ENCODE measurements at regions not wholly inside any gene's neighbourhood (a gene's known extent, or its start where the extent isn't known, plus 50 kb on each side); places are given as distances from the start of the nearest gene placed in this dataset.

DNA sequence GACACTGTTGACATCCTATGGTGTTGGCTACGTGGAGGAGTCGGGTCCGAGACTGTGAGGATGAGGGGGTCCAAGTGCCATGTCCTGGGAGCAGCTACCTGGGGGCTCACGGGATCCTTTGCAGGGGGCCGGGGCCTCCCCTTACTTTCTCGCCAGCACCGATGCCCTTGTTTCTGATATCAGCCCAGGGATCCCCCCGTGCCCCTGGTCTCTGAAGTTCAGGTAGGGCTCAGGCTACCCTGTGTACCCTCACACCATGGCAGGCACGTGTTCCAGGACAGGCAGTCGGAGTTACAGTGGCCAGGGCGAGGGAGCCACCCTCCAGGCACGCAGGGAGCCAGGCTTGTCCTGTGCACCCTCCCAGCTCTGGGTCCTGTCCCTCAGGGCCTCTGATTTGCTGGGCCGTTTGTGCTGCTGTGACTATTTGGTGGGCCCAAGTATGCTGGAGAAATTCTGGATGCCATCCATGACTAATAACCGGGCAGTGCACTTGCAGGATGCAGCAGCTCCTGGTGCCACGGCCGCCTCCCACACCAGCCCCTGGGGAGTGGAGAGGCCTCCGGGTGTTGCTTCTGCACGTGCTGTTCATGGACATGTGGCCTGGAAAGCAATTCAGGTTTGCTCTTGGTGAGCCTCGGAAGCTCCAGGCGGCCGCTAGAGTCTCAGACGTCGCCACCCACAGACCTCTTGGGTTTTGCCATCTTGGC lies 93.1 kb upstream of the SFSWAP start:
- no peak for TF ChIP-seq NFRKB (IDR thresholded peaks at IDR 0.05)
- no peak for TF ChIP-seq FOXK2 (IDR thresholded peaks at IDR 0.05)
- no peak for TF ChIP-seq TARDBP (IDR thresholded peaks at IDR 0.05)
- DNase-seq (ENCODE audit: extremely low spot score) = no peak
- POLR2A ChIA-PET = no interaction called here
- CTCF ChIA-PET = no interaction called here

DNA sequence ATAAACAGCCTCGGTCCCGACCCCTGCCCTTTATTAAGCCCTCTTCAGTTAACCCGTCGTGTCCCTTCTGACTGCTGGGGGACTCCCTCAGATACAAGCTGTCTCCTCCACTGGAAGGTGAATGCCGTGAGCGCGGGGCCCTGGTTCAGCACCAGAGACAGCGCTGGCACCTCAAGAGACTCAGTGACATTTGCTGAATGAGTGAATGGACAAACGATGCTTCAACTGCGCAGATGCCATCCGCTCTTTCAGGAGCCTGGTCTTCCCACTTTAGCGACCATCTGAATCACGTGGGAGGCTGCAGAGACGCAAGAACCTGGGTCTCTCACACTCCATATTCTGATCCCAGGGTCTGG lies 92.6 kb upstream of the SFSWAP start:
- POLR2A ChIA-PET = no interaction called here
- CTCF ChIA-PET = no interaction called here
- DNase-seq (ENCODE audit: extremely low spot score) = no peak
- TF ChIP-seq BHLHE40 (IDR thresholded peaks at IDR 0.05; ENCODE audit: borderline replicate concordance) = no peak

DNA sequence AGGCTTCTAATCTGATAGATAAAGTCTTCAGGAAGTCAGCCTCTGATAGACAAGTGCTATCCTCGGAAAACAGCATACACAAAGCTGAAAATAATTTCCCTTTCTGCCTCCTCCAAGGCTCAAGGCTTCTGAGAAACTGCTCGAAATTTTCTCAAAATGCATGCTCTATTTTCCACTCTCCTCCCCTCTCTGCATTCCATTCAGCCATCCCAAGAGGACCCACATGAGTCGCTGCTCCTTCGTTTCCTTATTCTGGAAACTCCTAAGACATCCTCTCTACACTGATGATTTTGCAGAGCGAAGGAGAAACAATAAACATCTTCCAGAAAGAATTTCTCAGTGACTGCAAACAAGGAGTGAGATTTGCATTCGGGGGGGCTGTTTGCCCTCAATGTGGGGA lies 92.2 kb upstream of the SFSWAP start:
- ChIA-PET CTCF (no interaction called here), POLR2A (no interaction called here)
- TF ChIP-seq TARDBP (IDR thresholded peaks at IDR 0.05) (no peak), SP1 (IDR thresholded peaks at IDR 0.05) (no peak), ZNF384 (IDR thresholded peaks at IDR 0.05) (no peak), PKNOX1 (IDR thresholded peaks at IDR 0.05) (no peak), NFRKB (IDR thresholded peaks at IDR 0.05) (no peak), HDGF (IDR thresholded peaks at IDR 0.05; ENCODE audit: borderline replicate concordance) (no peak), L3MBTL2 (conservative IDR thresholded peaks at IDR 0.05) (no peak), LEF1 (IDR thresholded peaks at IDR 0.05; ENCODE audit: borderline replicate concordance) (no peak), FOXK2 (IDR thresholded peaks at IDR 0.05) (no peak), FOXA1 (IDR thresholded peaks at IDR 0.05) (no peak), CTBP1 (IDR thresholded peaks at IDR 0.05; ENCODE audit: borderline replicate concordance) (no peak), SUZ12 (IDR thresholded peaks at IDR 0.05) (no peak), BHLHE40 (IDR thresholded peaks at IDR 0.05; ENCODE audit: borderline replicate concordance) (no peak), ARNT (IDR thresholded peaks at IDR 0.05) (no peak), ELF4 (IDR thresholded peaks at IDR 0.05) (no peak), FOXM1 (IDR thresholded peaks at IDR 0.05; ENCODE audit: borderline replicate concordance) (no peak)
- DNase-seq (ENCODE audit: extremely low spot score) = no peak

DNA sequence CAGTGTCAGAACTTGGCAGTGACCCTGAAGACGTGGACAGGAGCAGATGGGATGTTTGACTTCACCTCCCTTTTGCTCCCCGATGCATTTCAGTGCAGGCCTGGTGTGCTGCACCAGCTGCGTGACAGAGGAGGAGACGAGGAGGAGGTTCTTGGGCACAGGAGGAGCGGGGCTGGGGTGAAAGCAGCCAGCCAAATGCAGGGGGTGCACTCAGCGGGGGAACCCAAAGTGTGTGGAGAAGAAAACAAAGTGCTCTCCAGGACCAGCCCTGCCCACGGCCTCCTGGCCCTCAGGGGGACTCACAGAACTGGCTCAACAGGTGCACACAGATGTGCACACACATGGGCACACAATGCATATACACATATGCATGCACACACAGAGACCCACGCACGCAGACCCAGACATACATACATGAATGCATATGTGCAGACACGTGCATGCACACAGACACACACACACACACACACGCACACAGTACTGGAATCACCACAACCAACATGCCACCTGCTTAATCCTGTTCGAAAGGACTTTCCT lies 91.7 kb upstream of the SFSWAP start:
- no peak for DNase-seq (ENCODE audit: extremely low spot score)
- POLR2A ChIA-PET = no interaction called here
- CTCF ChIA-PET = no interaction called here
- no peak for TF ChIP-seq PKNOX1 (IDR thresholded peaks at IDR 0.05)
- TF ChIP-seq BHLHE40 (IDR thresholded peaks at IDR 0.05; ENCODE audit: borderline replicate concordance) = no peak
- no peak for TF ChIP-seq LEF1 (IDR thresholded peaks at IDR 0.05; ENCODE audit: borderline replicate concordance)
- no peak for TF ChIP-seq SUZ12 (IDR thresholded peaks at IDR 0.05)
- TF ChIP-seq ZNF384 (IDR thresholded peaks at IDR 0.05) = no peak
- no peak for TF ChIP-seq L3MBTL2 (conservative IDR thresholded peaks at IDR 0.05)
- TF ChIP-seq ARNT (IDR thresholded peaks at IDR 0.05) = no peak
- no peak for TF ChIP-seq FOXK2 (IDR thresholded peaks at IDR 0.05)
- TF ChIP-seq ELF4 (IDR thresholded peaks at IDR 0.05) = no peak
- TF ChIP-seq NFRKB (IDR thresholded peaks at IDR 0.05) = no peak
- no peak for TF ChIP-seq FOXA1 (IDR thresholded peaks at IDR 0.05)
- no peak for TF ChIP-seq CTBP1 (IDR thresholded peaks at IDR 0.05; ENCODE audit: borderline replicate concordance)
- TF ChIP-seq FOXM1 (IDR thresholded peaks at IDR 0.05; ENCODE audit: borderline replicate concordance) = no peak

GRCh38 chr12:131619736-131620506 lies 91.0 kb upstream of the SFSWAP start:
- ChIA-PET POLR2A (no interaction called here), CTCF (no interaction called here)
- no peak for DNase-seq (ENCODE audit: extremely low spot score)

More at GRCh38 chr12:131619736-131620506, 91.0 kb upstream of the SFSWAP start:
- no peak for TF ChIP-seq FOXA1 (IDR thresholded peaks at IDR 0.05)
- no peak for TF ChIP-seq SP1 (IDR thresholded peaks at IDR 0.05)
- no peak for TF ChIP-seq HDGF (IDR thresholded peaks at IDR 0.05; ENCODE audit: borderline replicate concordance)
- no peak for TF ChIP-seq TARDBP (IDR thresholded peaks at IDR 0.05)
- TF ChIP-seq FOXK2 (IDR thresholded peaks at IDR 0.05) = no peak
- TF ChIP-seq ZNF384 (IDR thresholded peaks at IDR 0.05) = no peak
- no peak for TF ChIP-seq FOXM1 (IDR thresholded peaks at IDR 0.05; ENCODE audit: borderline replicate concordance)
- TF ChIP-seq NFRKB (IDR thresholded peaks at IDR 0.05) = no peak
- no peak for TF ChIP-seq BHLHE40 (IDR thresholded peaks at IDR 0.05; ENCODE audit: borderline replicate concordance)
- no peak for TF ChIP-seq PKNOX1 (IDR thresholded peaks at IDR 0.05)
- no peak for TF ChIP-seq ARNT (IDR thresholded peaks at IDR 0.05)
- TF ChIP-seq L3MBTL2 (conservative IDR thresholded peaks at IDR 0.05) = no peak
- TF ChIP-seq CTBP1 (IDR thresholded peaks at IDR 0.05; ENCODE audit: borderline replicate concordance) = no peak
- no peak for TF ChIP-seq SUZ12 (IDR thresholded peaks at IDR 0.05)
- TF ChIP-seq LEF1 (IDR thresholded peaks at IDR 0.05; ENCODE audit: borderline replicate concordance) = no peak
- TF ChIP-seq ELF4 (IDR thresholded peaks at IDR 0.05) = no peak
